ENCODE measurements at regions not wholly inside any gene's neighbourhood (a gene's known extent, or its start where the extent isn't known, plus 50 kb on each side); places are given as distances from the start of the nearest gene placed in this dataset.
"Not testable (repeated sequence)": the region's sequence is repeated elsewhere in the genome, so short reads cannot be mapped to it uniquely, and the experiment has no call there.

- H3K27me3 ChIP-seq (ENCODE audit: insufficient read depth, low read length); H3K9ac ChIP-seq (ENCODE audit: low read depth, low read length); H3K27ac ChIP-seq (ENCODE audit: low read length); H3K36me3 ChIP-seq (ENCODE audit: insufficient read depth, low read depth, low read length); H3K4me1 ChIP-seq (ENCODE audit: insufficient read depth, low read length); H3K9me3 ChIP-seq (ENCODE audit: insufficient read depth, low read depth, low read length); H3K4me3 ChIP-seq (ENCODE audit: low read length): not testable (repeated sequence)
These were observed 822.1 kb downstream of the KCNMA1 start for GRCh38 chr10:76815505-76815904.

GRCh38 chr10:76811430-76811829 lies 826.2 kb downstream of the KCNMA1 start:
- Histone ChIP-seq H3K4me3 (ENCODE audit: low read length) (no peak overlapping the region), H3K4me1 (ENCODE audit: insufficient read depth, low read length) (no peaks in the 10 kb centered on the region), H3K9me3 (ENCODE audit: insufficient read depth, low read depth, low read length) (peaks cover 5% of the 10 kb centered on the region; the same call in 1 of the 2 replicates), H3K27ac (ENCODE audit: low read length) (no peak overlapping the region), H3K36me3 (ENCODE audit: insufficient read depth, low read depth, low read length) (no peaks in the 10 kb centered on the region), H3K9ac (ENCODE audit: low read depth, low read length) (no peak overlapping the region), H3K27me3 (ENCODE audit: insufficient read depth, low read length) (no peaks in the 10 kb centered on the region)

GRCh38 chr10:76788452-76788811 lies 849.2 kb downstream of the KCNMA1 start:
- Histone ChIP-seq H3K27me3 (ENCODE audit: insufficient read depth, low read length) (no peaks in the 10 kb centered on the region), H3K9ac (ENCODE audit: low read depth, low read length) (no peak overlapping the region), H3K9me3 (ENCODE audit: insufficient read depth, low read depth, low read length) (no peaks in the 10 kb centered on the region; the same call in none of the 2 replicates)

GRCh38 chr10:76787746-76788451 lies 849.7 kb downstream of the KCNMA1 start:
- Histone ChIP-seq H3K27ac (ENCODE audit: low read length) (no peak overlapping the region), H3K9me3 (ENCODE audit: insufficient read depth, low read depth, low read length) (no peaks in the 10 kb centered on the region; the same call in none of the 2 replicates), H3K36me3 (ENCODE audit: insufficient read depth, low read depth, low read length) (no peaks in the 10 kb centered on the region), H3K4me1 (ENCODE audit: insufficient read depth, low read length) (no peaks in the 10 kb centered on the region), H3K9ac (ENCODE audit: low read depth, low read length) (no peak overlapping the region), H3K4me3 (ENCODE audit: low read length) (no peak overlapping the region), H3K27me3 (ENCODE audit: insufficient read depth, low read length) (no peaks in the 10 kb centered on the region)

More at GRCh38 chr10:76788452-76788811, 849.2 kb downstream of the KCNMA1 start:
- H3K4me1 ChIP-seq (ENCODE audit: insufficient read depth, low read length) = no peaks in the 10 kb centered on the region
- no peak overlapping the region for H3K4me3 ChIP-seq (ENCODE audit: low read length)
- H3K36me3 ChIP-seq (ENCODE audit: insufficient read depth, low read depth, low read length) = no peaks in the 10 kb centered on the region
- no peak overlapping the region for H3K27ac ChIP-seq (ENCODE audit: low read length)

- Histone ChIP-seq H3K36me3 (ENCODE audit: insufficient read depth, low read depth, low read length) (no peaks in the 10 kb centered on the region), H3K27me3 (ENCODE audit: insufficient read depth, low read length) (no peaks in the 10 kb centered on the region), H3K4me1 (ENCODE audit: insufficient read depth, low read length) (no peaks in the 10 kb centered on the region), H3K9ac (ENCODE audit: low read depth, low read length) (no peak overlapping the region), H3K4me3 (ENCODE audit: low read length) (no peak overlapping the region), H3K27ac (ENCODE audit: low read length) (no peak overlapping the region), H3K9me3 (ENCODE audit: insufficient read depth, low read depth, low read length) (no peaks in the 10 kb centered on the region; the same call in none of the 2 replicates)
These were observed 851.0 kb downstream of the KCNMA1 start for GRCh38 chr10:76786504-76787072.

GRCh38 chr10:76784076-76784475 lies 853.5 kb downstream of the KCNMA1 start:
- H3K9ac ChIP-seq (ENCODE audit: low read depth, low read length) = no peak overlapping the region
- H3K4me1 ChIP-seq (ENCODE audit: insufficient read depth, low read length) = peaks cover 17% of the 10 kb centered on the region; the same call in 1 of the 2 replicates
- no peaks in the 10 kb centered on the region for H3K36me3 ChIP-seq (ENCODE audit: insufficient read depth, low read depth, low read length)
- no peak overlapping the region for H3K4me3 ChIP-seq (ENCODE audit: low read length)
- H3K9me3 ChIP-seq (ENCODE audit: insufficient read depth, low read depth, low read length) = no peaks in the 10 kb centered on the region; the same call in none of the 2 replicates
- H3K27me3 ChIP-seq (ENCODE audit: insufficient read depth, low read length) = no peaks in the 10 kb centered on the region
- H3K27ac ChIP-seq (ENCODE audit: low read length) = no peak overlapping the region

GRCh38 chr10:76779796-76780301 lies 857.8 kb downstream of the KCNMA1 start:
- peak overlapping the region; percentile 89 for H3K27ac ChIP-seq (ENCODE audit: low read length)

GRCh38 chr10:76778914-76779795 lies 858.5 kb downstream of the KCNMA1 start:
- Histone ChIP-seq H3K27ac (ENCODE audit: low read length) (peak overlapping the region; percentile 90), H3K9me3 (ENCODE audit: insufficient read depth, low read depth, low read length) (peaks cover 4% of the 10 kb centered on the region; the same call in 1 of the 2 replicates), H3K36me3 (ENCODE audit: insufficient read depth, low read depth, low read length) (no peaks in the 10 kb centered on the region), H3K4me1 (ENCODE audit: insufficient read depth, low read length) (peaks cover 31% of the 10 kb centered on the region; the same call in 1 of the 2 replicates), H3K9ac (ENCODE audit: low read depth, low read length) (peak overlapping the region; percentile 75), H3K4me3 (ENCODE audit: low read length) (peak overlapping the region; percentile 50), H3K27me3 (ENCODE audit: insufficient read depth, low read length) (no peaks in the 10 kb centered on the region)

More at GRCh38 chr10:76779796-76780301, 857.8 kb downstream of the KCNMA1 start:
- H3K4me3 ChIP-seq (ENCODE audit: low read length) = peak overlapping the region; percentile 50; the same call in 1 of the 2 replicates
- peak overlapping the region; percentile 75; the same call in 1 of the 2 replicates for H3K9ac ChIP-seq (ENCODE audit: low read depth, low read length)
- no peaks in the 10 kb centered on the region; the same call in 1 of the 2 replicates for H3K9me3 ChIP-seq (ENCODE audit: insufficient read depth, low read depth, low read length)
- H3K36me3 ChIP-seq (ENCODE audit: insufficient read depth, low read depth, low read length) = no peaks in the 10 kb centered on the region
- no peaks in the 10 kb centered on the region for H3K27me3 ChIP-seq (ENCODE audit: insufficient read depth, low read length)
- H3K4me1 ChIP-seq (ENCODE audit: insufficient read depth, low read length) = peaks cover 31% of the 10 kb centered on the region; the same call in 1 of the 2 replicates

- Histone ChIP-seq H3K4me1 (ENCODE audit: insufficient read depth, low read length) (peaks cover 18% of the 10 kb centered on the region; the same call in 1 of the 2 replicates), H3K4me3 (ENCODE audit: low read length) (no peak overlapping the region), H3K9me3 (ENCODE audit: insufficient read depth, low read depth, low read length) (peaks cover 4% of the 10 kb centered on the region; the same call in 1 of the 2 replicates), H3K27me3 (ENCODE audit: insufficient read depth, low read length) (no peaks in the 10 kb centered on the region), H3K36me3 (ENCODE audit: insufficient read depth, low read depth, low read length) (no peaks in the 10 kb centered on the region), H3K9ac (ENCODE audit: low read depth, low read length) (no peak overlapping the region), H3K27ac (ENCODE audit: low read length) (no peak overlapping the region)
These were observed 862.5 kb downstream of the KCNMA1 start for GRCh38 chr10:76774987-76775603.

GRCh38 chr10:76769582-76769981 lies 868.0 kb downstream of the KCNMA1 start:
- peaks cover 4% of the 10 kb centered on the region; the same call in 1 of the 2 replicates for H3K9me3 ChIP-seq (ENCODE audit: insufficient read depth, low read depth, low read length)
- no peak overlapping the region for H3K4me3 ChIP-seq (ENCODE audit: low read length)
- no peaks in the 10 kb centered on the region for H3K27me3 ChIP-seq (ENCODE audit: insufficient read depth, low read length)
- no peaks in the 10 kb centered on the region for H3K4me1 ChIP-seq (ENCODE audit: insufficient read depth, low read length)
- no peak overlapping the region for H3K27ac ChIP-seq (ENCODE audit: low read length)
- H3K36me3 ChIP-seq (ENCODE audit: insufficient read depth, low read depth, low read length) = no peaks in the 10 kb centered on the region
- H3K9ac ChIP-seq (ENCODE audit: low read depth, low read length) = no peak overlapping the region

- Histone ChIP-seq H3K27ac (ENCODE audit: low read length) (no peak overlapping the region), H3K9ac (ENCODE audit: low read depth, low read length) (no peak overlapping the region), H3K4me3 (ENCODE audit: low read length) (no peak overlapping the region), H3K36me3 (ENCODE audit: insufficient read depth, low read depth, low read length) (no peaks in the 10 kb centered on the region), H3K4me1 (ENCODE audit: insufficient read depth, low read length) (no peaks in the 10 kb centered on the region), H3K27me3 (ENCODE audit: insufficient read depth, low read length) (no peaks in the 10 kb centered on the region), H3K9me3 (ENCODE audit: insufficient read depth, low read depth, low read length) (peaks cover under 1% of the 10 kb centered on the region; the same call in 1 of the 2 replicates)
These were observed 868.4 kb downstream of the KCNMA1 start for GRCh38 chr10:76769161-76769560.
